ENCODE measurements at regions not wholly inside any gene's neighbourhood (a gene's known extent, or its start where the extent isn't known, plus 50 kb on each side); places are given as distances from the start of the nearest gene placed in this dataset.

- intact Hi-C loops (cut with DNase I; ENCODE audit: low total_unique reads): no loop called here
- TF ChIP-seq POLR2A (IDR thresholded peaks at IDR 0.05): no peak
- TF ChIP-seq, protein P1, sequence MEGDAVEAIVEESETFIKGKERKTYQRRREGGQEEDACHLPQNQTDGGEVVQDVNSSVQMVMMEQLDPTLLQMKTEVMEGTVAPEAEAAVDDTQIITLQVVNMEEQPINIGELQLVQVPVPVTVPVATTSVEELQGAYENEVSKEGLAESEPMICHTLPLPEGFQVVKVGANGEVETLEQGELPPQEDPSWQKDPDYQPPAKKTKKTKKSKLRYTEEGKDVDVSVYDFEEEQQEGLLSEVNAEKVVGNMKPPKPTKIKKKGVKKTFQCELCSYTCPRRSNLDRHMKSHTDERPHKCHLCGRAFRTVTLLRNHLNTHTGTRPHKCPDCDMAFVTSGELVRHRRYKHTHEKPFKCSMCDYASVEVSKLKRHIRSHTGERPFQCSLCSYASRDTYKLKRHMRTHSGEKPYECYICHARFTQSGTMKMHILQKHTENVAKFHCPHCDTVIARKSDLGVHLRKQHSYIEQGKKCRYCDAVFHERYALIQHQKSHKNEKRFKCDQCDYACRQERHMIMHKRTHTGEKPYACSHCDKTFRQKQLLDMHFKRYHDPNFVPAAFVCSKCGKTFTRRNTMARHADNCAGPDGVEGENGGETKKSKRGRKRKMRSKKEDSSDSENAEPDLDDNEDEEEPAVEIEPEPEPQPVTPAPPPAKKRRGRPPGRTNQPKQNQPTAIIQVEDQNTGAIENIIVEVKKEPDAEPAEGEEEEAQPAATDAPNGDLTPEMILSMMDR (IDR thresholded peaks at IDR 0.05): no peak
- no peak overlapping the region for H3K4me3 ChIP-seq (ENCODE audit: low read depth, poor library complexity, severe bottlenecking)
- DNase-seq (ENCODE audit: low spot score in 2 of 2): no peak
- WGBS, 2 donors: 95 to 99% methylated on average over 6 of the region's 6 CpGs
Measured at GRCh38 chr1:94318505-94319030, 81.2 kb upstream of the ARHGAP29 start.

DNA sequence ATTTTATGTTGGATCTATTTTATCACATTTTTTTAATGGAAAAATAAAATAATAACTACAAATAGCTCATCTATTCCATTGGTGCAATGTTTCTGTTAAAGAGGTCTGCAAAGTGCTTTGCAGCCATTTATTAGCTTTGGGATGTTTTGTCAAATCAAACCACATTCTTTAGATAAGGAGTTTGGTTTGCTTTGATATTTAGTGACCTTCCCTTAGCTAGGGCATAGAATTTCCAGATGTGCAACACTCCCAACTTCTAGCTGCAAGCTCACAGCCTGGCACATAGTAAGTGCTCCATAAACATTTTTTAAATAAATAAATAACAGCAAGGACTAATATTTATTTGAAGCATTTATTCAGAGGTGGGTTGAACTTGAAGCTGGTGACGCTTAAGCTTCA, 80.4 kb upstream of the ARHGAP29 start:
- DNase-seq (ENCODE audit: low spot score in 2 of 2): no peak
- intact Hi-C loops (cut with DNase I; ENCODE audit: low total_unique reads): no loop called here
- no peak for TF ChIP-seq POLR2A (IDR thresholded peaks at IDR 0.05)
- TF ChIP-seq, protein P1 (IDR thresholded peaks at IDR 0.05): no peak
- no peak overlapping the region for H3K4me3 ChIP-seq (ENCODE audit: low read depth, poor library complexity, severe bottlenecking)
- WGBS, 2 donors: 95% methylated on average over 1 of the region's 1 CpG

- WGBS, 2 donors: 88% methylated on average over 8 of the region's 8 CpGs
Measured at GRCh38 chr1:94316836-94317789, 79.7 kb upstream of the ARHGAP29 start.

DNA sequence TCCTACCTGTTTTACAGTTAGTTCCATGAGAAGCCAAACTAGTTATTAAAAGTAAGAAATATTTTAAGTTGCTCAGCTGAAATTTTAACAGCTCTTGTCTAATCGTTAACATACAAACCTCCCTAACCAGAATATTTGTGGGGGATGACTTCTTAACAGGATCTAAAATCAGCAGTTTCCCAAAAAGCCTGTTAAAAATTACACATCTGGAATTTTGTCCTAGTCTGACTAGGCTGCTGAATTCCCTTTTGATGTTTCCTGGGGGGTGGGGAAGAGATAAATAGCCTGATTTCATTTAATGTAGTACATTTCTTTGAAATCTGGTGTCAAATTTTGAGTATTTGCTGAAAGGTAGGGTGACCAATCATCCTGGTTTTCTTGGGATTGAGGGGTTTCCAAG, 78.8 kb upstream of the ARHGAP29 start:
- no peak for DNase-seq (ENCODE audit: low spot score in 2 of 2)
- intact Hi-C loops (cut with DNase I; ENCODE audit: low total_unique reads): no loop called here

More at GRCh38 chr1:94316836-94317789, 79.7 kb upstream of the ARHGAP29 start:
- no peak overlapping the region for H3K4me3 ChIP-seq (ENCODE audit: low read depth, poor library complexity, severe bottlenecking)
- TF ChIP-seq, protein P1 (IDR thresholded peaks at IDR 0.05): no peak
- TF ChIP-seq POLR2A (IDR thresholded peaks at IDR 0.05): no peak
- intact Hi-C loops (cut with DNase I; ENCODE audit: low total_unique reads): no loop called here
- no peak for DNase-seq (ENCODE audit: low spot score in 2 of 2)

GRCh38 chr1:94315552-94316116, 78.2 kb upstream of the ARHGAP29 start:
- DNase-seq (ENCODE audit: low spot score in 2 of 2): no peak
- intact Hi-C loops (cut with DNase I; ENCODE audit: low total_unique reads): no loop called here
- 95% methylated on average over 1 of the region's 1 CpG for WGBS, 2 donors
- no peak for TF ChIP-seq POLR2A (IDR thresholded peaks at IDR 0.05)
- TF ChIP-seq, protein P1 (IDR thresholded peaks at IDR 0.05): no peak
- no peak overlapping the region for H3K4me3 ChIP-seq (ENCODE audit: low read depth, poor library complexity, severe bottlenecking)

More for the DNA sequence above, 78.8 kb upstream of the ARHGAP29 start:
- H3K4me3 ChIP-seq (ENCODE audit: low read depth, poor library complexity, severe bottlenecking): no peak overlapping the region
- WGBS, 2 donors: 52 to 69% methylated on average over 1 of the region's 1 CpG
- no peak for TF ChIP-seq POLR2A (IDR thresholded peaks at IDR 0.05)
- TF ChIP-seq, protein P1 (IDR thresholded peaks at IDR 0.05): no peak
